Esophagus squamous epithelium (tissue), 4 donors: ENCODE measurements at regions not wholly inside any gene's neighbourhood (a gene's known extent, or its start where the extent isn't known, plus 50 kb on each side); places are given as distances from the start of the nearest gene placed in this dataset.

Experiments used
- POLR2A ChIP-seq, 4 donors: fragments of 450-650 bp; IDR thresholded peaks; one replicate each; pipeline ENCODE4 v1.6.1; 2017; ENCODE audit warnings: antibody characterized with exemption in 4 of 4, mild to moderate bottlenecking in 4 of 4, moderate library complexity in 3 of 4
- TF ChIP-seq, protein P1 (sequence below), 6 experiments: fragments of 450-650 bp in 4 of 6; fragments of 200-600 bp in 2 of 6; sonication (generic) in 2 of 6; IDR thresholded peaks; one replicate each; pipeline ENCODE4 v1.5.1; 2016 to 2019; ENCODE audit warnings: antibody characterized with exemption in 6 of 6, mild to moderate bottlenecking in 4 of 6, moderate library complexity in 4 of 6

DNA sequence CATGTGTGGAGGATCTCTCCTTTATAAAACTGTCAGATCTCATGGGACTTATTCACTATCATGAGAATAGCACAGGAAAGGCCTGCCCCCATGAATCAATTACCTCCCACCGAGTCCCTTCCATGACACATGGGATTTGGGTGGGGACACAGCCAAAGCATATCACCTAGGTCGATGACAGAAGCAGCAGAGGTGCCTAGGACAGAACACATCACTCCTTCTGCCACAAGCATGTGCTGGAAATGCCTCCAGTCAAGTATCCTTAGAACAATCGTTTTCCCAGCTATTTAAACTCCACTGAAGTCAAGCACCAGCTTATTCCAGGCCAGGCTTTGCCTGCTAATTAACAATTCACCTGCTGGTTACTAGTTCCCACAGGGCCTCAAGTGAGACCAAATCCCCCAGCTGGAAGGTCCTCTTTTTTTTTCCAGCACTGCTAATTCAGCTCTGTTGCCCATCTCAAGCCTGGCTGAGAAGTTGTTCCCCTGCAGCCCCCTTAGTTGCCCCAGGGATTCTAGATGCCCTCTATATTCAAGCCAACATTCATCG lies 212.3 kb upstream of the NUDT4 start:
- TF ChIP-seq, protein P1, sequence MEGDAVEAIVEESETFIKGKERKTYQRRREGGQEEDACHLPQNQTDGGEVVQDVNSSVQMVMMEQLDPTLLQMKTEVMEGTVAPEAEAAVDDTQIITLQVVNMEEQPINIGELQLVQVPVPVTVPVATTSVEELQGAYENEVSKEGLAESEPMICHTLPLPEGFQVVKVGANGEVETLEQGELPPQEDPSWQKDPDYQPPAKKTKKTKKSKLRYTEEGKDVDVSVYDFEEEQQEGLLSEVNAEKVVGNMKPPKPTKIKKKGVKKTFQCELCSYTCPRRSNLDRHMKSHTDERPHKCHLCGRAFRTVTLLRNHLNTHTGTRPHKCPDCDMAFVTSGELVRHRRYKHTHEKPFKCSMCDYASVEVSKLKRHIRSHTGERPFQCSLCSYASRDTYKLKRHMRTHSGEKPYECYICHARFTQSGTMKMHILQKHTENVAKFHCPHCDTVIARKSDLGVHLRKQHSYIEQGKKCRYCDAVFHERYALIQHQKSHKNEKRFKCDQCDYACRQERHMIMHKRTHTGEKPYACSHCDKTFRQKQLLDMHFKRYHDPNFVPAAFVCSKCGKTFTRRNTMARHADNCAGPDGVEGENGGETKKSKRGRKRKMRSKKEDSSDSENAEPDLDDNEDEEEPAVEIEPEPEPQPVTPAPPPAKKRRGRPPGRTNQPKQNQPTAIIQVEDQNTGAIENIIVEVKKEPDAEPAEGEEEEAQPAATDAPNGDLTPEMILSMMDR (IDR thresholded peaks at IDR 0.05): no peak
- no peak for TF ChIP-seq POLR2A (IDR thresholded peaks at IDR 0.05)
